Islet of Langerhans (tissue), 1 donor: ENCODE measurements at regions not wholly inside any gene's neighbourhood (a gene's known extent, or its start where the extent isn't known, plus 50 kb on each side); places are given as distances from the start of the nearest gene placed in this dataset.
"Not testable (repeated sequence)": the region's sequence is repeated elsewhere in the genome, so short reads cannot be mapped to it uniquely, and the experiment has no call there.

ENCODE experiments used
- FAIRE-seq: peaks from one replicate; lab custom pipeline; 2011; peaks lifted over from hg19 to GRCh38; lab: Jason Lieb, UNC

- FAIRE-seq, result peak; percentile 51
Observed at GRCh38 chr4:101730291-101731117, 60.0 kb upstream of the BANK1 start.

DNA sequence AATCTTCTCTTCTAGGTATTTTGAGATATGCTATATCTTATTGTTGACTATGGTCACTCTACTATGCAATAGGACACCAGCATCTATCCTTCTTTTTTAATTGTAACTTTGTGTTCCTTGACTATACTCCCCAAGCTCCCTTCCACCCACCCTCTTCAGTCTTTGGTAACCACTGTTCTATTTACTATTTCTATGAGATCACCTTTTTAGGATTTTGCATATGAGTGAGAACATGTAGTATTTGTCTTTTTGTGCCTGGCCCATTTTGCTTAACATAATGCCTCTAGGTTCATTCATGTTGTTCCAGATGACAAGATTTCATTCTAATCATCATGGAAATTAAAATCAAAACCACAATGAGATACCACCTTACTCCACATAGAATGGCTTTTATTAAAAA lies 63.3 kb upstream of the BANK1 start:
- FAIRE-seq, result no peak

DNA sequence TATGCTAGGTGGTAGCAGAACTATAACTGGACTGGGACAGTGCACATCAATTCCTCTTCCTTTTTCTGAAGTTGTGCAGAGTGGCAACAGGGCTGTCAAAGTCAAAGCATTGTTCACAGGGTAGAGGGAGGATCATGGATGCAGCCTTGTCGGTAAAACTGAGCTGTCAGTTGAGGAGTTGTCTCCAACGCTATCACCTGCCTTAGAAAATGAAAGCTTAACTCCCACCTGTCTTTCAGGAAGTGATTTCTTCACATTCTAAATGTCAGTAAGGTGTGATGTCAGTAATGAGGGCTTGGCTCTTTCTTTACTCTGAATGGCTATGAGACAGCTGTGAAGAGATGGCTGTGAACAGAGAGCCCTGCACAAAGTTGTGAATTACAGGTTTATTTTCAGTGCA lies 66.4 kb upstream of the BANK1 start:
- no peak for FAIRE-seq

DNA sequence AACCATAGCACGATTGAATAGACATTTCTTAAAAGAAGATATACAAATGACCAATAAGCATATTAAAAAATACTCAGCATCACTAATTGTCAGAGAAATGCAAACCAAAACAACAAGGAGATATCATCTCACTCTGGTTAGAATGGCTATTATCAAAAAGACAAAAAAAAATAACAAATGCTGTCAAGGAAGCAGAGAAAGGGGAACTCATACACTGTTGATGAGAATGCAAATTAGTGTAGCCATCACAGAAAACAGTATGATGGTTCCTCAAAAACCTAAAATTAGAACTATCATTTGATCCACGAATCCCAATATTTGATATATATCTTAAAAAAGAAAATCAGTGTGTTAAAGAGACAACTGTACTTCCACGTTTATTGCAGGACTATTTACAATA lies 71.7 kb upstream of the BANK1 start:
- no peak for FAIRE-seq

DNA sequence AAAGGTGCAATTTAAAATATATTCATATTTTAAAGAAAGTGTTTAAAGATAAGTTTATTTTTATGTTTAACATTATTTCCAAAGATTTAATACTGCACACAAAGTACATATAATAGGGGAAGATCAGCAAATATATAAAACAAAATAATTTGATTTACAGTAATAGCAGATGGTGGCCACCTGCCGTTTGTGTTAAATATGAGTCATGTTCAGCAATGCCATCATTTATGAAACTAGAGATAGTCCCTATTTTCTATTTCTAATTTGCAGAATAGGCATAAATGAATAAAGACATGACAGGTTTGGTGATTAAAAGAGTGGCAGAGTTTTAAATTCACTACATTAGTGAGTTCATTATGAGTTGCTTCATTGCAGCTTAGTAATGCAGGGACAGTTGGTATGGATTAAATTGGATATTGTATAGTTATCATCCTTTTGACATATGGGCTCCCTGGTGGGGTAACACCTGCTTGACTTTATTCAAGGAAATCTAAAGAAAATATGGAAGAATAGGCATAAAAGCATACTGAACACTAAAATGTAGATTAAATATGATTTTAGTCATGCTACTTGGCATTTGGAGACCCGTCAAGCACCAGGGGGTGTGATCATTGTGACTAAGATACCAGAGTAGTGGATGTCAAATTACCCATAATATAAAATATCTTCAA lies 78.8 kb upstream of the BANK1 start:
- FAIRE-seq, result no peak

GRCh38 chr4:101710806-101711205 lies 79.7 kb upstream of the BANK1 start:
- FAIRE-seq, result no peak

DNA sequence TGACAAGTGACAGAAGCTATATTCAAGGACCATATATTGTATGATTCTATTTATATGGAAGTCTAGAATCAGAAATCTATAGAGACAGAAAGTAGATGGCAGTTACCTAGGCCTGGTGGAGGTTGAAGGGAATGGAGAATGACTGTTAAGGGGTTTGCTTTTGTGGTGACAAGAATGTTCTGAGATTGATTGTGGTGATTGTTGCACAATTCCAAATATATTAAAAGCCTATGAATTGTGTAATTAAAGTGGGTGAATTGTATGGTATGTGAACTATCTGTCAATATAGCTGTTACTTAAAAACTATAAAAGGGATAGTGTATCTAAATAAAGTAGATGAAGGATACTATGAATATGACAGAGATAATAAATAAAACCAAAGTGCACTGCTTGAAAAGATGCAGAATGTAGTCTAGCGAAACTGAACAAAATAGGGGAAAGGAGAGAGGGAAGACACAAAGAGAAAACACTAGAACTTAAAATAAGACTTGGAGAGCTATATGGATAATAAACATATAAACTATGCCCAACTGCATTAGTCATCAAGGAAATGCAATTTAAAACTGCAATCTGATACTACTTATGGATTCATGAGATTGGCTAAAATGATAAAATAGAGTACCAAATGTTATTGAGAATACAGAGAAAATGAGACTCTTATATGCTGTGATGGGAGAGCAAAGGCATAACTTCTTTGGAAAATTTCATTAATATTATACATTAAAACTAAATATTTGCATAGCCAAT lies 82.1 kb upstream of the BANK1 start:
- FAIRE-seq, result no peak

- FAIRE-seq, result no peak
Observed at GRCh38 chr4:101707596-101707995, 82.9 kb upstream of the BANK1 start.

- FAIRE-seq, result no peak
Observed at GRCh38 chr4:101706535-101707057, 83.9 kb upstream of the BANK1 start.

GRCh38 chr4:101701551-101701950 lies 89.0 kb upstream of the BANK1 start:
- no peak for FAIRE-seq

GRCh38 chr4:101699441-101700124 lies 90.9 kb upstream of the BANK1 start:
- no peak for FAIRE-seq

GRCh38 chr4:101697266-101697665 lies 93.3 kb upstream of the BANK1 start:
- no peak for FAIRE-seq

GRCh38 chr4:101696276-101697010 lies 94.1 kb upstream of the BANK1 start:
- FAIRE-seq, result no peak

- no peak for FAIRE-seq
Observed at GRCh38 chr4:101695176-101695575, 95.4 kb upstream of the BANK1 start.

DNA sequence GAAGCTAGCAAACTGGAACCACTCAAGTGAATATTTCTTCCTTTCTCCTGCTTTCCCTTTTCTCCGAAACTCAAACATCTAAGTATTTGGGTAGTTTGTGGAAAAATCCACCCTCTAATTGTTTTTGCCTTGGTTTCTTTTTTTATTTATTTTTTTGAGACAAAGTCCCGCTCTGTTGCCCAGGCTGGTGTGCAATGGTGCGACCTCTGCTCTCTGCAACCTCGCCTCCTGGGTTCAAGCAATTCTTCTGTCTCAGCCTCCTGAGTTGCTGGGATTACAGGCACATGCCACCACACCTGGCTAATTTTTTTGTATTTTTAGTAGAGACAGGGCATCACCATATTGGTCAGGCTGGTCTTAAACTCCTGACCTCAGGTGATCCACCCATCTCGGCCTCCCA lies 96.1 kb upstream of the BANK1 start:
- not testable (repeated sequence) for FAIRE-seq

DNA sequence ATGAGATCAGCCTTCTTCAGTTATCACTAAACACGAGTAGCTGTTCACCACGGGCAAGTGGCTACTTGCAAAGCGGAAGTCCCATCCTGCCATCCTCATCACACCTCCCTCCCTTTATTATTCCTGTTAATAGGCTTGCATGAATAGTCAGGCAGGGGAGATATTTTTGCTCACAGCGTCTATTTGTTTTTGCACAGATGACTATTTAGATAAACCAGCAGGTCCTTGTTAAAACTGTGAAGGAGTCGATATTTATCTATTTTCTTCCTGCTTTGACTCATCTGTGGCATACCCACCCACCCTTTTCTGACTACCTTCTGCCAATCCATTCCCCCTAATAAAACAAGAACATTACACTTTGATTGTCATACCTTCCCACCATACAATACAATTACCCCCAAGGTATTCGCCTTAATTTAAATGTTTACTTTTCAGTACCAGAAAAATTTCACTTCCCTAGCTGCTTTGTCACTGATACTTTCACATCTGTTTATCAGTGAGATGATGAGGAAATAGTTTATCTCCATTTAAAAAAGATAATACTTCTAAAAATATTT lies 96.6 kb upstream of the BANK1 start:
- FAIRE-seq, result no peak

GRCh38 chr4:101689220-101689619 lies 101.3 kb upstream of the BANK1 start:
- no peak for FAIRE-seq

DNA sequence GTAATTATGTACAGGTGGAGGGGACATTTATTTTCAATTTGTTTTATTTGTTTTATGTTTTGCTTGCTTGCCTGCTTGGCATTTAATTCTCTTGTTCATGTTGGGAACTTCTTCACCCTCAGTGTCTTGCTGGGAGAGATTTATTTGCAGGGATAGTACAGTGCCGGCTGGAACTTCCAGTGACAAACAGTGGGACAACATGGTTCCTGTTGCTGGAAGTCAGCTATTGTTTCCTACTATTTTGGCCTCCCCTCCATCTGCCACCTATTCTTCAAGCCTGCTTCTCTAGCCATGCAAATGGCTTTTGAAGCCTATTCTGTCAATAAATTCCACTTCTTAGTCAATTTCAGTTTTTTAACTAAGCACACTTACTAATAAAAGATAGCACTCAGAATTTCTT lies 105.4 kb upstream of the BANK1 start:
- FAIRE-seq, result no peak

DNA sequence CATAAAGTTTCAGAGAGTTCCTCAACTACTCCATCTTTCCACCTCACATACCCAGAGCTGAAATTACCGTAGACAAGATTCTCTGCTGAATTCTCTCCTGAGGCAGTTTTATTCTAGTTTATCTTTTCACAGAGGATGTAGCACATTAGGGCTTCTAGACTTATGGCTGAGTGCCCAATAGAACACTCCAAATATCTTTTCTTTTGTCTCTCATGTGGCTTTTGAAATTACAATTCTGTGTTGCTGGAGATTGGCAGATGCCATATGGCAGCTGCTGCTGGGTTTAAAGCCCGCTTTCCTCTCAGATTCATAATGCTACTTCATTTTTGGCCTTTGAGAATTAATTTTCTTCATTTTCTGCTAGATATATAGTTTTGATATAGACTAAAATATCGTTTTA lies 107.6 kb upstream of the BANK1 start:
- no peak for FAIRE-seq

GRCh38 chr4:101678180-101678579 lies 112.3 kb upstream of the BANK1 start:
- FAIRE-seq, result no peak

DNA sequence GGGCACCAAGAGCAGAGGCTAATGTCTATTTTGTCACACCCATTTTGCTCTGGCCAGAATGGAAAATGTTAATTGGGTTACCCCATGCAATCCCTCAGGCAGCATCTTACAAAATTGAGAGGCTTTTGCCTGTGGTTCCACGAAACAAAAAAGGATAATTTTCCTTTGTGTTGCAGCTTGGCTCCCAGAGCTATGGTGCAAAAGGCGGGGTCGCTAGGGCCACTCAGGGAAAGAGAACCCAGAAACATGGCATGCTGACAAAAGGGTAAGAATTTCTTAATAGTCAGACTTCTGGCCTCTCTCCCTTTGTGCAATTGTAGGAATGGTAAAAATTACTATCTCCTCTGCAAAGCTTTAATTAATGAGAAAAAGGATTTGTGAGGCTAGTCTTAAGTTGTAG lies 119.6 kb upstream of the BANK1 start:
- no peak for FAIRE-seq
